ENCODE measurements at regions not wholly inside any gene's neighbourhood (a gene's known extent, or its start where the extent isn't known, plus 50 kb on each side); places are given as distances from the start of the nearest gene placed in this dataset.

GRCh38 chr20:54848262-54848661 is 372.9 kb downstream of the DOK5 start:
- TF ChIP-seq EP300 (IDR thresholded peaks at IDR 0.05; ENCODE audit: borderline replicate concordance) = no peak
- no peak for TF ChIP-seq RAD21 (IDR thresholded peaks at IDR 0.05; ENCODE audit: low read depth)
- TF ChIP-seq TAF1 (IDR thresholded peaks at IDR 0.05; ENCODE audit: low read depth) = no peak
- no peak for TF ChIP-seq CEBPB (IDR thresholded peaks at IDR 0.05)
- no peak for TF ChIP-seq FOXM1 (IDR thresholded peaks at IDR 0.05; ENCODE audit: borderline replicate concordance, low read depth)
- TF ChIP-seq YY1 (IDR thresholded peaks at IDR 0.05; ENCODE audit: low read depth) = no peak
- no peak for TF ChIP-seq MAX (IDR thresholded peaks at IDR 0.05)
- no peak for TF ChIP-seq CREB1 (IDR thresholded peaks at IDR 0.05; ENCODE audit: low read depth)
